H1 (cell line): ENCODE measurements at regions not wholly inside any gene's neighbourhood (a gene's known extent, or its start where the extent isn't known, plus 50 kb on each side); places are given as distances from the start of the nearest gene placed in this dataset.

Experiments
- CTCF ChIA-PET: fragments of 300-600 bp; sonication (Branson Sonifier 250); formaldehyde crosslinking; loops from one replicate; lab custom pipeline; 2021; ENCODE audit not compliant: partially characterized antibody; lab: Charles Lee
- POLR2A ChIA-PET: fragments of 300-600 bp; sonication (Branson Sonifier 250); formaldehyde crosslinking; loops from one replicate; lab custom pipeline; 2021; ENCODE audit warnings: inconsistent platforms; ENCODE audit not compliant: partially characterized antibody; lab: Charles Lee
- DNase-seq, 2 experiments: peaks; one replicate each; pipeline versions ENCODE4 v3.0.0 to v3.0.0-alpha.2; 2010 to 2022; ENCODE audit warnings: low spot score in 2 of 2, low read depth in 1 of 2, mixed read lengths in 1 of 2
- FAIRE-seq: peaks from 2 replicates; lab custom pipeline; 2011; peaks lifted over from hg19 to GRCh38; lab: Jason Lieb, UNC
- H2AFZ ChIP-seq: 2 replicates; pipeline ENCODE4 v1.8.1; 2012; ENCODE audit warnings: low read length, inconsistent platforms
- H2AK5ac ChIP-seq: 2 replicates; pipeline ENCODE4 v1.6.1; 2013; ENCODE audit warnings: low read depth, low read length
- H2BK120ac ChIP-seq: replicated peaks from 2 replicates; pipeline ENCODE3; 2013; ENCODE audit warnings: low read depth, low read length, inconsistent platforms
- H2BK12ac ChIP-seq: 2 replicates; pipeline ENCODE4 v1.6.1; 2013; ENCODE audit warnings: low read depth, low read length
- H2BK15ac ChIP-seq: 2 replicates; pipeline ENCODE4 v1.6.1; 2013; ENCODE audit warnings: low read length
- H2BK20ac ChIP-seq: 2 replicates; pipeline ENCODE4 v1.6.1; 2013; ENCODE audit warnings: low read length
- H2BK5ac ChIP-seq: 2 replicates; pipeline ENCODE4 v1.6.1; 2013; ENCODE audit warnings: low read depth, low read length
- H3K14ac ChIP-seq: 2 replicates; pipeline ENCODE4 v1.6.1; 2013; ENCODE audit warnings: inconsistent platforms; ENCODE audit not compliant: insufficient read length
- H3K18ac ChIP-seq: 2 replicates; pipeline ENCODE4 v1.6.1; 2013; ENCODE audit warnings: low read length; ENCODE audit errors: extremely low read depth
- H3K23ac ChIP-seq: 2 replicates; pipeline ENCODE4 v1.6.1; 2013; ENCODE audit warnings: inconsistent platforms; ENCODE audit not compliant: insufficient read length
- H3K23me2 ChIP-seq: 2 replicates; pipeline ENCODE4 v1.6.1; 2013; ENCODE audit warnings: low read depth, low read length
- H3K27ac ChIP-seq: 2 replicates; pipeline ENCODE4 v1.6.1; 2011; ENCODE audit warnings: low read depth, low read length, inconsistent platforms
- H3K27me3 ChIP-seq, 4 experiments: replicated peaks in 1 of 4; 1 replicate in 1 of 4; 2 replicates in 3 of 4; pipeline versions ENCODE4 v1.6.1 to v1.8.1; 2011 to 2013; ENCODE audit warnings: low read length in 3 of 4, mild to moderate bottlenecking in 3 of 4, inconsistent platforms in 2 of 4, mixed read lengths in 2 of 4, moderate library complexity in 1 of 4; ENCODE audit not compliant: control insufficient read depth in 3 of 4, insufficient read depth in 3 of 4; ENCODE audit errors: extremely low read depth in 1 of 4
- H3K36me3 ChIP-seq, 4 experiments: 2 replicates each; pipeline versions ENCODE4 v1.6.1 to v1.8.1; 2011 to 2013; ENCODE audit warnings: mild to moderate bottlenecking in 4 of 4, low read length in 3 of 4, moderate library complexity in 2 of 4, control low read depth in 1 of 4, inconsistent platforms in 1 of 4; ENCODE audit not compliant: insufficient read depth in 4 of 4, control insufficient read depth in 2 of 4
- H3K4ac ChIP-seq: replicated peaks from 2 replicates; pipeline ENCODE3; 2013; ENCODE audit warnings: low read length, low read depth, mixed read lengths, inconsistent platforms; ENCODE audit not compliant: insufficient read length
- H3K4me1 ChIP-seq, 4 experiments: replicated peaks in 1 of 4; 1 replicate in 1 of 4; 2 replicates in 3 of 4; pipeline versions ENCODE4 v1.6.1 to v1.8.1; 2011 to 2013; ENCODE audit warnings: low read length in 3 of 4, inconsistent platforms in 2 of 4, mixed read lengths in 1 of 4; ENCODE audit not compliant: insufficient read depth in 4 of 4, control insufficient read depth in 3 of 4
- H3K4me2 ChIP-seq, 2 experiments: 2 replicates each; pipeline versions ENCODE4 v1.6.1 to v1.8.1; 2011 to 2013; ENCODE audit warnings: low read depth in 2 of 2, low read length in 2 of 2, control low read depth in 1 of 2, inconsistent platforms in 1 of 2, mild to moderate bottlenecking in 1 of 2; ENCODE audit not compliant: insufficient read depth in 1 of 2
- H3K4me3 ChIP-seq, 4 experiments: fragments of 200-600, 300-600 bp in 1 of 4; sonication (generic), shearing (Covaris generic), sonication (Bioruptor Twin) in 1 of 4; 2 replicates each; pipeline versions ENCODE4 v1.5.1 to v1.8.1; 2011 to 2016; ENCODE audit warnings: low read length in 4 of 4, low read depth in 3 of 4, control low read depth in 2 of 4, inconsistent platforms in 2 of 4, mild to moderate bottlenecking in 2 of 4, mixed read lengths in 1 of 4, moderate library complexity in 1 of 4; ENCODE audit not compliant: insufficient read depth in 2 of 4; ENCODE audit errors: extremely low read depth in 1 of 4
- H3K56ac ChIP-seq: replicated peaks from 2 replicates; pipeline ENCODE3; 2013; ENCODE audit warnings: low read depth, mild to moderate bottlenecking, mixed read lengths, low read length, inconsistent platforms; ENCODE audit not compliant: insufficient read length
- H3K79me1 ChIP-seq: 2 replicates; pipeline ENCODE4 v1.6.1; 2013; ENCODE audit warnings: low read depth, low read length, control low read depth
- H3K79me2 ChIP-seq, 2 experiments: 2 replicates each; pipeline versions ENCODE4 v1.6.1 to v1.8.1; 2012 to 2013; ENCODE audit warnings: low read length in 2 of 2, mild to moderate bottlenecking in 2 of 2, inconsistent platforms in 1 of 2; ENCODE audit not compliant: insufficient read depth in 2 of 2, control insufficient read depth in 1 of 2
- H3K9ac ChIP-seq, 4 experiments: replicated peaks in 1 of 4; 1 replicate in 1 of 4; 2 replicates in 3 of 4; pipeline versions ENCODE4 v1.6.1 to v1.8.1; 2011 to 2013; ENCODE audit warnings: low read depth in 3 of 4, low read length in 3 of 4, control low read depth in 2 of 4, mild to moderate bottlenecking in 2 of 4, moderate library complexity in 2 of 4, inconsistent platforms in 1 of 4; ENCODE audit errors: extremely low read depth in 1 of 4
- H3K9me3 ChIP-seq, 2 experiments: 2 replicates each; pipeline versions ENCODE4 v1.6.1 to v1.8.1; 2012 to 2013; ENCODE audit warnings: mild to moderate bottlenecking in 2 of 2, moderate library complexity in 2 of 2, control low read depth in 1 of 2, inconsistent platforms in 1 of 2, low read depth in 1 of 2, low read length in 1 of 2, mixed read lengths in 1 of 2; ENCODE audit not compliant: insufficient read depth in 2 of 2
- H4K20me1 ChIP-seq, 2 experiments: replicated peaks in 1 of 2; 2 replicates each; pipeline versions ENCODE3 to v1.8.1; 2011 to 2013; ENCODE audit warnings: inconsistent platforms in 2 of 2, low read length in 2 of 2, mild to moderate bottlenecking in 1 of 2; ENCODE audit not compliant: insufficient read depth in 2 of 2, control insufficient read depth in 1 of 2
- H4K5ac ChIP-seq: 2 replicates; pipeline ENCODE4 v1.6.1; 2013; ENCODE audit warnings: low read length, low read depth, mixed read lengths, inconsistent platforms; ENCODE audit not compliant: insufficient read length
- H4K8ac ChIP-seq: 2 replicates; pipeline ENCODE4 v1.8.0; 2013; ENCODE audit warnings: mild to moderate bottlenecking, moderate library complexity, low read length, inconsistent platforms; ENCODE audit not compliant: insufficient read depth; ENCODE audit errors: extremely low read depth
- H4K91ac ChIP-seq: replicated peaks from 2 replicates; pipeline ENCODE3; 2013; ENCODE audit warnings: low read length, mixed read lengths, inconsistent platforms; ENCODE audit not compliant: insufficient read length
- CBX8 ChIP-seq: fragments of 300-800, 300-1000 bp; sonication (generic); IDR thresholded peaks from 2 replicates; pipeline ENCODE4 v1.7.1; 2016; ENCODE audit warnings: low read depth, low read length, borderline replicate concordance
- CREB1 ChIP-seq: IDR thresholded peaks from 2 replicates; pipeline ENCODE4 v1.6.1; 2012; ENCODE audit warnings: inconsistent platforms
- GABPA ChIP-seq: IDR thresholded peaks from 2 replicates; pipeline ENCODE4 v1.6.1; 2011; ENCODE audit warnings: mild to moderate bottlenecking, low read length, moderate library complexity, borderline replicate concordance; ENCODE audit not compliant: insufficient read depth
- HDAC6 ChIP-seq: IDR thresholded peaks from one replicate; pipeline ENCODE4 v1.7.1; 2012; ENCODE audit warnings: low read depth, mild to moderate bottlenecking, inconsistent platforms, low read length, moderate library complexity
- POLR2A ChIP-seq, 2 experiments: IDR thresholded peaks; 1 replicate in 1 of 2; 2 replicates in 1 of 2; pipeline ENCODE4 v1.6.1; 2011; ENCODE audit warnings: low read depth in 2 of 2, low read length in 2 of 2, mild to moderate bottlenecking in 2 of 2; ENCODE audit errors: control extremely low read depth in 1 of 2
- POLR2AphosphoS5 ChIP-seq: IDR thresholded peaks from 2 replicates; pipeline ENCODE4 v1.6.1; 2011; ENCODE audit warnings: low read depth, low read length
- POU5F1 ChIP-seq: IDR thresholded peaks from 2 replicates; pipeline ENCODE4 v1.6.1; 2011; ENCODE audit warnings: low read depth, mild to moderate bottlenecking, low read length, moderate library complexity
- RFX5 ChIP-seq: IDR thresholded peaks from 2 replicates; pipeline ENCODE4 v1.6.1; 2011; ENCODE audit warnings: low read depth, low read length, improper control_type of control experiment, borderline replicate concordance
- RNF2 ChIP-seq: fragments of 200-900, 300-1000 bp; sonication (generic); IDR thresholded peaks from 2 replicates; pipeline ENCODE4 v1.7.1; 2016; ENCODE audit warnings: borderline replicate concordance, low read depth, mild to moderate bottlenecking, antibody characterized with exemption, low read length; ENCODE audit not compliant: poor library complexity, severe bottlenecking; ENCODE audit errors: missing control alignments
- SP4 ChIP-seq: IDR thresholded peaks from 2 replicates; pipeline ENCODE4 v1.6.1; 2012; ENCODE audit warnings: low read length, inconsistent platforms
- TAF1 ChIP-seq: IDR thresholded peaks from 2 replicates; pipeline ENCODE4 v1.6.1; 2011; ENCODE audit warnings: mild to moderate bottlenecking, low read depth, low read length
- TEAD4 ChIP-seq: IDR thresholded peaks from 2 replicates; pipeline ENCODE4 v1.6.1; 2012; ENCODE audit warnings: low read depth, low read length, inconsistent platforms, mixed read lengths
- YY1 ChIP-seq: IDR thresholded peaks from 2 replicates; pipeline ENCODE4 v1.6.1; 2011; ENCODE audit warnings: low read depth, mild to moderate bottlenecking, low read length
- ZNF274 ChIP-seq: IDR thresholded peaks from 2 replicates; pipeline ENCODE4 v1.7.0; 2012; ENCODE audit warnings: low read length, borderline replicate concordance; ENCODE audit errors: extremely low read depth
- WGBS, 2 experiments: shearing (Covaris generic) in 1 of 2; methylation state at CpG; one replicate each; pipeline versions ENCODE4 v1.1.6 to v1.1.7; 2013 to 2015; ENCODE audit warnings: low lambda C conversion rate in 2 of 2, mixed read lengths in 2 of 2, inconsistent platforms in 1 of 2, low coverage in 1 of 2, missing lambda C conversion rate in 1 of 2; ENCODE audit not compliant: insufficient replicate concordance in 2 of 2, insufficient coverage in 1 of 2, insufficient read length in 1 of 2; ENCODE audit errors: extremely low coverage in 1 of 2, missing lambda C conversion rate in 1 of 2; 5-methylcytosine and 5-hydroxymethylcytosine counted together
- TF ChIP-seq, protein P1 (sequence below): IDR thresholded peaks from 2 replicates; pipeline ENCODE4 v1.6.1; 2011; ENCODE audit warnings: low read length, improper control_type of control experiment

GRCh38 chr10:22832066-22832602 lies 95.7 kb upstream of the ARMC3 start:
- WGBS, 2 experiments = 84% methylated on average over 4 of the region's 4 CpGs; no CpG with 5 or more reads in 1 of the 2 experiments
- Histone ChIP-seq H3K36me3 (no peaks in the 10 kb centered on the region), H3K4me3 (no peak overlapping the region), H4K91ac (no peak overlapping the region), H2BK20ac (no peak overlapping the region), H3K79me2 (no peaks in the 10 kb centered on the region), H3K14ac (no peak overlapping the region), H3K9me3 (no peaks in the 10 kb centered on the region), H4K20me1 (no peaks in the 10 kb centered on the region), H2BK120ac (no peak overlapping the region), H2BK5ac (no peak overlapping the region), H2AK5ac (no peak overlapping the region), H4K5ac (no peak overlapping the region), H3K27me3 (no peaks in the 10 kb centered on the region), H4K8ac (no peak overlapping the region), H2BK15ac (no peak overlapping the region), H3K23ac (no peak overlapping the region), H3K4me1 (no peaks in the 10 kb centered on the region; a peak in 1 of 7 replicates), H3K4me2 (no peak overlapping the region), H3K18ac (no peak overlapping the region), H3K4ac (no peak overlapping the region), H3K56ac (no peak overlapping the region), H3K27ac (no peak overlapping the region), H3K9ac (no peak overlapping the region), H2BK12ac (no peak overlapping the region), H3K79me1 (no peaks in the 10 kb centered on the region), H2AFZ (no peak overlapping the region), H3K23me2 (no peaks in the 10 kb centered on the region)
- FAIRE-seq = no peak
- POLR2A ChIA-PET = no interaction called here
- CTCF ChIA-PET = no interaction called here
- DNase-seq = no peak
- no peak for TF ChIP-seq RFX5
- no peak for TF ChIP-seq TEAD4
- TF ChIP-seq POLR2AphosphoS5 = no peak
- TF ChIP-seq POU5F1 = no peak
- no peak for TF ChIP-seq ZNF274
- no peak for TF ChIP-seq SP4
- no peak for TF ChIP-seq RNF2
- TF ChIP-seq GABPA = no peak
- TF ChIP-seq CBX8 = no peak
- TF ChIP-seq TAF1 = no peak
- no peak for TF ChIP-seq YY1
- TF ChIP-seq, protein P1, sequence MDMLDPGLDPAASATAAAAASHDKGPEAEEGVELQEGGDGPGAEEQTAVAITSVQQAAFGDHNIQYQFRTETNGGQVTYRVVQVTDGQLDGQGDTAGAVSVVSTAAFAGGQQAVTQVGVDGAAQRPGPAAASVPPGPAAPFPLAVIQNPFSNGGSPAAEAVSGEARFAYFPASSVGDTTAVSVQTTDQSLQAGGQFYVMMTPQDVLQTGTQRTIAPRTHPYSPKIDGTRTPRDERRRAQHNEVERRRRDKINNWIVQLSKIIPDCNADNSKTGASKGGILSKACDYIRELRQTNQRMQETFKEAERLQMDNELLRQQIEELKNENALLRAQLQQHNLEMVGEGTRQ = no peak
- TF ChIP-seq CREB1 = no peak
- TF ChIP-seq POLR2A (IDR thresholded peaks at IDR 0.05; ENCODE audit: control extremely low read depth in 1 of 2, low read depth in 2 of 2, low read length in 2 of 2) = no peak
- TF ChIP-seq HDAC6 = no peak
